GM12878 (cell line): ENCODE measurements at regions not wholly inside any gene's neighbourhood (a gene's known extent, or its start where the extent isn't known, plus 50 kb on each side); places are given as distances from the start of the nearest gene placed in this dataset.

ENCODE experiments used
- DPF2 ChIP-seq: fragments of 450-650 bp; IDR thresholded peaks from 2 replicates; pipeline ENCODE4 v1.6.1; 2017; ENCODE audit warnings: mild to moderate bottlenecking
- EP300 ChIP-seq, 2 experiments: fragments of 150-350 bp in 1 of 2; IDR thresholded peaks; 2 replicates each; pipeline ENCODE4 v1.6.1; 2011 to 2012; ENCODE audit warnings: low read depth in 2 of 2, low read length in 2 of 2, borderline replicate concordance in 1 of 2, improper control_type of control experiment in 1 of 2, inconsistent platforms in 1 of 2; ENCODE audit not compliant: control insufficient read depth in 1 of 2
- GABPA ChIP-seq: IDR thresholded peaks from 2 replicates; pipeline ENCODE4 v1.6.1; 2014; ENCODE audit warnings: antibody characterized with exemption, low read depth, mild to moderate bottlenecking, inconsistent platforms
- HDGF ChIP-seq: fragments of 450-650 bp; IDR thresholded peaks from 2 replicates; pipeline ENCODE4 v1.6.1; 2016; ENCODE audit warnings: antibody characterized with exemption
- POLR2AphosphoS5 ChIP-seq: IDR thresholded peaks from 2 replicates; pipeline ENCODE4 v1.6.1; 2011; ENCODE audit warnings: mild to moderate bottlenecking, low read length, inconsistent platforms
- RFX5 ChIP-seq: IDR thresholded peaks from 2 replicates; pipeline ENCODE4 v1.6.1; 2011; ENCODE audit warnings: low read depth, low read length, improper control_type of control experiment
- SIN3A ChIP-seq: IDR thresholded peaks from 2 replicates; pipeline ENCODE4 v1.6.1; 2012; ENCODE audit warnings: low read depth, low read length, improper control_type of control experiment
- SMC3 ChIP-seq: IDR thresholded peaks from 2 replicates; pipeline ENCODE4 v1.6.1; 2011; ENCODE audit warnings: low read length, improper control_type of control experiment, borderline replicate concordance
- STAT3 ChIP-seq: IDR thresholded peaks from 2 replicates; pipeline ENCODE4 v1.6.1; 2011; ENCODE audit warnings: low read depth, low read length, improper control_type of control experiment
- ZZZ3 ChIP-seq: IDR thresholded peaks from 2 replicates; pipeline ENCODE4 v1.6.1; 2011; ENCODE audit warnings: low read depth; ENCODE audit not compliant: control insufficient read depth, insufficient read length
- TF ChIP-seq, protein P1 (sequence below), 3 experiments: IDR thresholded peaks in 2 of 3; conservative IDR thresholded peaks in 1 of 3; 2 replicates each; pipeline ENCODE4 v1.5.1; 2011; ENCODE audit warnings: low read depth in 3 of 3, low read length in 3 of 3, mild to moderate bottlenecking in 3 of 3, control low read depth in 2 of 3, moderate library complexity in 2 of 3, inconsistent platforms in 1 of 3, mixed read lengths in 1 of 3; ENCODE audit not compliant: control insufficient read depth in 2 of 3, insufficient read depth in 1 of 3; ENCODE audit errors: extremely low read depth in 1 of 3
- TF ChIP-seq, protein P2 (sequence below): IDR thresholded peaks from 2 replicates; pipeline ENCODE4 v1.6.1; 2012; ENCODE audit warnings: low read depth, low read length, improper control_type of control experiment
- TF ChIP-seq, protein P3 (sequence below): IDR thresholded peaks from 2 replicates; pipeline ENCODE4 v1.6.1; 2011; ENCODE audit warnings: borderline replicate concordance, low read depth, mild to moderate bottlenecking, moderate library complexity, mixed read lengths, low read length; ENCODE audit not compliant: insufficient read depth; ENCODE audit errors: extremely low read length
- TF ChIP-seq, protein P4 (sequence below): fragments of 450-650 bp; IDR thresholded peaks from 2 replicates; pipeline ENCODE4 v1.6.1; 2017; ENCODE audit warnings: mild to moderate bottlenecking

DNA sequence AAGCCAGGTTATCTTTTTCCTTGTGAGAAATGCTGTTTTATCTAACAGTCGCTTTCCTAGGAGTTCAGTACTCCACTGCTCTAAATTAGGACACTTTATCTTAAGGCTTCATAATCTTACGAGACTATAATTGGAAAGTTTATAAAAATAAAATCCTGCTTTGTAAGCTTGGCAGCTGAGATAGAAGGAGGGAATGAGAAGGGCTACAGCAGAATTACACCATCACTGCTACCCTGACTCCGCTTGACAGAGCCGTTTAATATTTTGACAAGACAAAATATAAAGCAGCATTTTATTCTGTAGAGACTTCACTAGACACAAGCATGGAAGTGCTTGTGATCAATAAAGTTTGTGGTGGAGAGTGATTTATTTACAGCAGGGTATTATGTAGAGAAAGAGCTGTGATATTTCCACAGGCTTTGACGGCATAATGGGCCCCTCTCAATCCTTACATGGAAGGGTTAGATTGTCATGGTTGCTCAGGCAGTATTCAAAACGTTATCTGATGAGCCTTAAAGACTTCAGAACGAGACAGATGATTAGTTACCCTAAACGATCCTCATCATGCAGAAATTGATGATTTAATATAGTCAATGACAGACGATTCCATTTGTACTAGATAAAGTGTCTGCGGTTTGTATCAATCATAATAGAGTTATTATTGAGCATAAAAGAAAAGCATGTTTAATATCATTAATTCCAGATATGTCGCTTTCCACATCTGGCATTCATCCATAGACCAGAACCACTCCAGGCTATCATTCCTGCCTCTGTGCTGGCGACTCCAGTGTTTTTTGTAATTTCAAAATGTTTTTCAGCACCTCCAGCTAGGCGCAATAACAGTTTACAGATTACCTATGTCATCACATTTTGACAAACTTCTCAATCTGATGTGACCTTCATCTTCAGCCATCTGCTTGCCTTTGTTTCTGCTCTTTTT, 242.2 kb downstream of the FIGN start:
- TF ChIP-seq, protein P1, sequence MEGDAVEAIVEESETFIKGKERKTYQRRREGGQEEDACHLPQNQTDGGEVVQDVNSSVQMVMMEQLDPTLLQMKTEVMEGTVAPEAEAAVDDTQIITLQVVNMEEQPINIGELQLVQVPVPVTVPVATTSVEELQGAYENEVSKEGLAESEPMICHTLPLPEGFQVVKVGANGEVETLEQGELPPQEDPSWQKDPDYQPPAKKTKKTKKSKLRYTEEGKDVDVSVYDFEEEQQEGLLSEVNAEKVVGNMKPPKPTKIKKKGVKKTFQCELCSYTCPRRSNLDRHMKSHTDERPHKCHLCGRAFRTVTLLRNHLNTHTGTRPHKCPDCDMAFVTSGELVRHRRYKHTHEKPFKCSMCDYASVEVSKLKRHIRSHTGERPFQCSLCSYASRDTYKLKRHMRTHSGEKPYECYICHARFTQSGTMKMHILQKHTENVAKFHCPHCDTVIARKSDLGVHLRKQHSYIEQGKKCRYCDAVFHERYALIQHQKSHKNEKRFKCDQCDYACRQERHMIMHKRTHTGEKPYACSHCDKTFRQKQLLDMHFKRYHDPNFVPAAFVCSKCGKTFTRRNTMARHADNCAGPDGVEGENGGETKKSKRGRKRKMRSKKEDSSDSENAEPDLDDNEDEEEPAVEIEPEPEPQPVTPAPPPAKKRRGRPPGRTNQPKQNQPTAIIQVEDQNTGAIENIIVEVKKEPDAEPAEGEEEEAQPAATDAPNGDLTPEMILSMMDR (IDR thresholded peaks at IDR 0.05 in 2 of 3, conservative IDR thresholded peaks at IDR 0.05 in 1 of 3; ENCODE audit: control insufficient read depth in 2 of 3, extremely low read depth in 1 of 3, insufficient read depth in 1 of 3, low read depth in 3 of 3, low read length in 3 of 3), result no peak
- TF ChIP-seq, protein P2, sequence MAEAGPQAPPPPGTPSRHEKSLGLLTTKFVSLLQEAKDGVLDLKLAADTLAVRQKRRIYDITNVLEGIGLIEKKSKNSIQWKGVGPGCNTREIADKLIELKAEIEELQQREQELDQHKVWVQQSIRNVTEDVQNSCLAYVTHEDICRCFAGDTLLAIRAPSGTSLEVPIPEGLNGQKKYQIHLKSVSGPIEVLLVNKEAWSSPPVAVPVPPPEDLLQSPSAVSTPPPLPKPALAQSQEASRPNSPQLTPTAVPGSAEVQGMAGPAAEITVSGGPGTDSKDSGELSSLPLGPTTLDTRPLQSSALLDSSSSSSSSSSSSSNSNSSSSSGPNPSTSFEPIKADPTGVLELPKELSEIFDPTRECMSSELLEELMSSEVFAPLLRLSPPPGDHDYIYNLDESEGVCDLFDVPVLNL, result no peak
- TF ChIP-seq, protein P3, sequence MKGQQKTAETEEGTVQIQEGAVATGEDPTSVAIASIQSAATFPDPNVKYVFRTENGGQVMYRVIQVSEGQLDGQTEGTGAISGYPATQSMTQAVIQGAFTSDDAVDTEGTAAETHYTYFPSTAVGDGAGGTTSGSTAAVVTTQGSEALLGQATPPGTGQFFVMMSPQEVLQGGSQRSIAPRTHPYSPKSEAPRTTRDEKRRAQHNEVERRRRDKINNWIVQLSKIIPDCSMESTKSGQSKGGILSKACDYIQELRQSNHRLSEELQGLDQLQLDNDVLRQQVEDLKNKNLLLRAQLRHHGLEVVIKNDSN, result no peak
- no peak for TF ChIP-seq HDGF
- TF ChIP-seq GABPA, result no peak
- TF ChIP-seq RFX5, result no peak
- no peak for TF ChIP-seq SIN3A
- no peak for TF ChIP-seq EP300 (IDR thresholded peaks at IDR 0.05; ENCODE audit: borderline replicate concordance in 1 of 2, control insufficient read depth in 1 of 2, low read depth in 2 of 2, low read length in 2 of 2)
- TF ChIP-seq SMC3, result no peak
- no peak for TF ChIP-seq POLR2AphosphoS5
- TF ChIP-seq, protein P4, sequence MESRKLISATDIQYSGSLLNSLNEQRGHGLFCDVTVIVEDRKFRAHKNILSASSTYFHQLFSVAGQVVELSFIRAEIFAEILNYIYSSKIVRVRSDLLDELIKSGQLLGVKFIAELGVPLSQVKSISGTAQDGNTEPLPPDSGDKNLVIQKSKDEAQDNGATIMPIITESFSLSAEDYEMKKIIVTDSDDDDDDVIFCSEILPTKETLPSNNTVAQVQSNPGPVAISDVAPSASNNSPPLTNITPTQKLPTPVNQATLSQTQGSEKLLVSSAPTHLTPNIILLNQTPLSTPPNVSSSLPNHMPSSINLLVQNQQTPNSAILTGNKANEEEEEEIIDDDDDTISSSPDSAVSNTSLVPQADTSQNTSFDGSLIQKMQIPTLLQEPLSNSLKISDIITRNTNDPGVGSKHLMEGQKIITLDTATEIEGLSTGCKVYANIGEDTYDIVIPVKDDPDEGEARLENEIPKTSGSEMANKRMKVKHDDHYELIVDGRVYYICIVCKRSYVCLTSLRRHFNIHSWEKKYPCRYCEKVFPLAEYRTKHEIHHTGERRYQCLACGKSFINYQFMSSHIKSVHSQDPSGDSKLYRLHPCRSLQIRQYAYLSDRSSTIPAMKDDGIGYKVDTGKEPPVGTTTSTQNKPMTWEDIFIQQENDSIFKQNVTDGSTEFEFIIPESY, result no peak
- no peak for TF ChIP-seq DPF2
- TF ChIP-seq STAT3, result no peak
- TF ChIP-seq ZZZ3, result no peak
